Liver (tissue), 3 donors: ENCODE measurements at regions not wholly inside any gene's neighbourhood (a gene's known extent, or its start where the extent isn't known, plus 50 kb on each side); places are given as distances from the start of the nearest gene placed in this dataset.

ENCODE experiments used
- CTCF ChIP-seq: fragments of 150-350 bp; IDR thresholded peaks from 2 replicates; pipeline ENCODE4 v1.5.1; 2017; ENCODE audit warnings: improper control_type of control experiment, low read depth, low read length; ENCODE audit not compliant: missing input control
- EGR1 ChIP-seq, 2 donors: IDR thresholded peaks; 2 replicates each; pipeline ENCODE4 v1.6.1; 2016 to 2018; ENCODE audit warnings: antibody characterized with exemption in 2 of 2, low read depth in 2 of 2
- FOXA1 ChIP-seq: IDR thresholded peaks from 2 replicates; pipeline ENCODE4 v1.6.1; 2016; ENCODE audit warnings: antibody characterized with exemption
- GABPA ChIP-seq, 2 donors: IDR thresholded peaks in 1 of 2; conservative IDR thresholded peaks in 1 of 2; 2 replicates each; pipeline ENCODE4 v1.6.1; 2016; ENCODE audit warnings: antibody characterized with exemption in 2 of 2, mild to moderate bottlenecking in 1 of 2, moderate library complexity in 1 of 2
- HNF4A ChIP-seq, 2 donors: conservative IDR thresholded peaks; 2 replicates each; pipeline ENCODE4 v1.6.1; 2016; ENCODE audit warnings: antibody characterized with exemption in 2 of 2, mild to moderate bottlenecking in 2 of 2
- JUND ChIP-seq, 2 donors: IDR thresholded peaks; 2 replicates each; pipeline ENCODE4 v1.6.1; 2016; ENCODE audit warnings: antibody characterized with exemption in 2 of 2
- MAX ChIP-seq: IDR thresholded peaks from 2 replicates; pipeline ENCODE4 v1.6.1; 2016; ENCODE audit warnings: antibody characterized with exemption
- RAD21 ChIP-seq, 2 donors: IDR thresholded peaks; 2 replicates each; pipeline ENCODE4 v1.6.1; 2016; ENCODE audit warnings: antibody characterized with exemption in 2 of 2, mild to moderate bottlenecking in 2 of 2
- REST ChIP-seq: IDR thresholded peaks from 2 replicates; pipeline ENCODE4 v1.6.1; 2016; ENCODE audit warnings: antibody characterized with exemption, mild to moderate bottlenecking
- TAF1 ChIP-seq: conservative IDR thresholded peaks from 2 replicates; pipeline ENCODE4 v1.6.1; 2016; ENCODE audit warnings: antibody characterized with exemption, mild to moderate bottlenecking
- ZBTB33 ChIP-seq: IDR thresholded peaks from 2 replicates; pipeline ENCODE4 v1.6.1; 2016; ENCODE audit warnings: antibody characterized with exemption
- donor health status: healthy.
- donor health status: healthy.

GRCh38 chr10:130568246-130568645 lies 432.1 kb downstream of the GLRX3 start:
- no peak for TF ChIP-seq CTCF
- TF ChIP-seq ZBTB33: no peak
- no peak for TF ChIP-seq MAX
- TF ChIP-seq TAF1: no peak
- no peak for TF ChIP-seq FOXA1
- no peak for TF ChIP-seq GABPA (IDR thresholded peaks at IDR 0.05 in 1 of 2, conservative IDR thresholded peaks at IDR 0.05 in 1 of 2)
- no peak for TF ChIP-seq REST
- TF ChIP-seq EGR1 (IDR thresholded peaks at IDR 0.05; ENCODE audit: low read depth in 2 of 2): no peak
- no peak for TF ChIP-seq RAD21 (IDR thresholded peaks at IDR 0.05)
- no peak for TF ChIP-seq HNF4A (conservative IDR thresholded peaks at IDR 0.05)
- no peak for TF ChIP-seq JUND (IDR thresholded peaks at IDR 0.05)
